KMS-11 (cell line): ENCODE measurements at regions not wholly inside any gene's neighbourhood (a gene's known extent, or its start where the extent isn't known, plus 50 kb on each side); places are given as distances from the start of the nearest gene placed in this dataset.

ENCODE experiments used
- H2AFZ ChIP-seq: fragments of 200-600 bp; sonication (generic); 2 replicates; pipeline ENCODE4 v1.6.1; 2016; ENCODE audit warnings: antibody characterized with exemption, mixed run types, low read depth
- H3K27ac ChIP-seq: fragments of 200-600 bp; sonication (generic); 2 replicates; pipeline ENCODE4 v1.6.1; 2016; ENCODE audit warnings: mild to moderate bottlenecking, mixed run types
- H3K27me3 ChIP-seq: fragments of 200-600 bp; sonication (generic); 2 replicates; pipeline ENCODE4 v1.6.1; 2017; ENCODE audit warnings: mild to moderate bottlenecking, low read depth, mixed run types, moderate library complexity; ENCODE audit not compliant: insufficient read depth
- H3K36me3 ChIP-seq: fragments of 200-600 bp; sonication (generic); 2 replicates; pipeline ENCODE4 v1.6.1; 2017; ENCODE audit warnings: mild to moderate bottlenecking, mixed run types; ENCODE audit not compliant: insufficient read depth
- H3K4me1 ChIP-seq: fragments of 200-600 bp; sonication (generic); 2 replicates; pipeline ENCODE4 v1.6.1; 2016; ENCODE audit warnings: mild to moderate bottlenecking, low read depth, mixed run types; ENCODE audit not compliant: poor library complexity, severe bottlenecking
- H3K4me2 ChIP-seq: fragments of 200-600 bp; sonication (generic); 2 replicates; pipeline ENCODE4 v1.7.0; 2016; ENCODE audit warnings: mild to moderate bottlenecking, mixed run types
- H3K4me3 ChIP-seq: fragments of 200-600 bp; sonication (generic); IDR thresholded peaks from 2 replicates; pipeline ENCODE4 v1.6.1; 2017; ENCODE audit warnings: low read depth, low read length, mixed read lengths; ENCODE audit not compliant: insufficient read depth
- H3K79me2 ChIP-seq: fragments of 200-600 bp; sonication (generic); 2 replicates; pipeline ENCODE4 v1.6.1; 2016; ENCODE audit warnings: low read depth, mixed run types; ENCODE audit not compliant: insufficient read depth
- H3K9ac ChIP-seq: fragments of 200-600 bp; sonication (generic); 2 replicates; pipeline ENCODE4 v1.6.1; 2016; ENCODE audit warnings: mild to moderate bottlenecking, mixed run types
- H4K20me1 ChIP-seq: fragments of 200-600 bp; sonication (generic); 2 replicates; pipeline ENCODE4 v1.6.1; 2016; ENCODE audit warnings: mild to moderate bottlenecking, mixed run types; ENCODE audit not compliant: insufficient read depth
- TF ChIP-seq, protein P1 (sequence below): fragments of 200-600 bp; sonication (generic); conservative IDR thresholded peaks from 2 replicates; pipeline ENCODE4 v1.6.1; 2017; ENCODE audit warnings: low read depth, mild to moderate bottlenecking, antibody characterized with exemption, low read length, moderate library complexity, mixed read lengths

DNA sequence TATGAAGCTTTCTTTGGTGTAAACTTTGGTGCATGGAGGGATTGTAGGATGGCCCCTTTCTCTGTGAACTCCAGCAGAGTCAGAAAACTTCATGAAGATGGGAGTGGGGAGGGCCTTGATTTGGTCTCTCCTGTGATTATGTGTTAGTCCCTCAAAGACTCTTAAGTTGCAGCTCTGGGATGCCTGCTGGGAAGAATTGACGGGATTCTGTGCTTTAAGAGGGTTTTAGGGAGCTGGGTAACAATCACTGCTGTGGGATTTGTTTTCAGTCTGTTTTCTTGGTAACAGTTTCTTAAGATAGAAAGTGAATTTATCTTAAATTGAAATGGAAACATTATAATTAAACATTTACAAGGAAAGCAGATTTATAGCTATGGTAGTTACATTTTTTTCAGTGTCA is 378.1 kb downstream of the AACS start:
- Histone ChIP-seq H2AFZ (no peak overlapping the region), H3K79me2 (no peaks in the 10 kb centered on the region), H3K36me3 (no peaks in the 10 kb centered on the region), H3K4me2 (no peak overlapping the region), H3K9ac (no peak overlapping the region), H3K4me3 (no peak overlapping the region), H4K20me1 (no peaks in the 10 kb centered on the region), H3K27me3 (no peaks in the 10 kb centered on the region), H3K27ac (no peak overlapping the region), H3K4me1 (no peaks in the 10 kb centered on the region)
- TF ChIP-seq, protein P1, sequence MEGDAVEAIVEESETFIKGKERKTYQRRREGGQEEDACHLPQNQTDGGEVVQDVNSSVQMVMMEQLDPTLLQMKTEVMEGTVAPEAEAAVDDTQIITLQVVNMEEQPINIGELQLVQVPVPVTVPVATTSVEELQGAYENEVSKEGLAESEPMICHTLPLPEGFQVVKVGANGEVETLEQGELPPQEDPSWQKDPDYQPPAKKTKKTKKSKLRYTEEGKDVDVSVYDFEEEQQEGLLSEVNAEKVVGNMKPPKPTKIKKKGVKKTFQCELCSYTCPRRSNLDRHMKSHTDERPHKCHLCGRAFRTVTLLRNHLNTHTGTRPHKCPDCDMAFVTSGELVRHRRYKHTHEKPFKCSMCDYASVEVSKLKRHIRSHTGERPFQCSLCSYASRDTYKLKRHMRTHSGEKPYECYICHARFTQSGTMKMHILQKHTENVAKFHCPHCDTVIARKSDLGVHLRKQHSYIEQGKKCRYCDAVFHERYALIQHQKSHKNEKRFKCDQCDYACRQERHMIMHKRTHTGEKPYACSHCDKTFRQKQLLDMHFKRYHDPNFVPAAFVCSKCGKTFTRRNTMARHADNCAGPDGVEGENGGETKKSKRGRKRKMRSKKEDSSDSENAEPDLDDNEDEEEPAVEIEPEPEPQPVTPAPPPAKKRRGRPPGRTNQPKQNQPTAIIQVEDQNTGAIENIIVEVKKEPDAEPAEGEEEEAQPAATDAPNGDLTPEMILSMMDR: no peak

GRCh38 chr12:125451408-125451807 is 386.2 kb downstream of the AACS start:
- Histone ChIP-seq H3K9ac (no peak overlapping the region), H3K79me2 (no peaks in the 10 kb centered on the region), H3K4me3 (no peak overlapping the region), H3K4me2 (no peak overlapping the region), H3K4me1 (no peaks in the 10 kb centered on the region), H3K27ac (no peak overlapping the region), H3K27me3 (no peaks in the 10 kb centered on the region), H2AFZ (no peak overlapping the region), H3K36me3 (no peaks in the 10 kb centered on the region), H4K20me1 (no peaks in the 10 kb centered on the region)
- TF ChIP-seq, protein P1: no peak

- no peaks in the 10 kb centered on the region for H3K4me1 ChIP-seq
Observed at GRCh38 chr12:125453751-125454150, 388.5 kb downstream of the AACS start.

DNA sequence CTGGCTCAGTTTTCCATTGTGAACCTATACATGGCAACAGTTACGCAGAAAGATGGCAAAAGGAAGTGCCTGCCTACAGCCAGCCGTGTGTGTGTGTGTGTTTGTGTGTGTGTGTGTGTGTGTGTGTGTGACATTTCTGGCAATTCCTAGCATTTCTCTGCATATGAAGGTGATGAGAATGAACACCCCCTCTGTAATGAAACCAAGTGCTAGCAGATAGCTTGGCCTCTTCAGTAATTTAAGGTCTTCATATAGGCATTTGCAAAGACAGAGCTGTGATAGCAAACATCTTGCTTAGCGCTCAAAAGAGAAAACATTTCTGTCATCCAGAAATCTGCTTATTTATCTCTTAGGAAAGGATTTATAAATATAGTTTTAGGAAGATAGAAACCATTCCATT is 389.1 kb downstream of the AACS start:
- no peaks in the 10 kb centered on the region for H3K79me2 ChIP-seq
- H3K27ac ChIP-seq: no peak overlapping the region
- no peaks in the 10 kb centered on the region for H4K20me1 ChIP-seq
- no peaks in the 10 kb centered on the region for H3K4me1 ChIP-seq
- TF ChIP-seq, protein P1: no peak
- no peak overlapping the region for H2AFZ ChIP-seq
- H3K4me2 ChIP-seq: no peak overlapping the region
- no peak overlapping the region for H3K9ac ChIP-seq
- no peaks in the 10 kb centered on the region for H3K27me3 ChIP-seq
- no peaks in the 10 kb centered on the region for H3K36me3 ChIP-seq
- no peak overlapping the region for H3K4me3 ChIP-seq

More at GRCh38 chr12:125453751-125454150, 388.5 kb downstream of the AACS start:
- Histone ChIP-seq H3K4me2 (no peak overlapping the region), H3K27ac (no peak overlapping the region), H4K20me1 (no peaks in the 10 kb centered on the region), H3K27me3 (no peaks in the 10 kb centered on the region), H2AFZ (no peak overlapping the region), H3K4me3 (no peak overlapping the region), H3K36me3 (no peaks in the 10 kb centered on the region), H3K79me2 (no peaks in the 10 kb centered on the region), H3K9ac (no peak overlapping the region)
- TF ChIP-seq, protein P1: no peak
